Stimulated activated CD8-positive, alpha-beta memory T cell treated with anti-CD3 and anti-CD28 coated beads, Interleukin-2, amount 100 ng/mL, for 1 hour (primary cell): ENCODE measurements at regions not wholly inside any gene's neighbourhood (a gene's known extent, or its start where the extent isn't known, plus 50 kb on each side); places are given as distances from the start of the nearest gene placed in this dataset.

ENCODE experiments used
- DNase-seq, 2 donors: peaks; one replicate each; pipeline ENCODE4 v3.0.0-alpha.2; 2020; ENCODE audit warnings: low read depth in 2 of 2

DNA sequence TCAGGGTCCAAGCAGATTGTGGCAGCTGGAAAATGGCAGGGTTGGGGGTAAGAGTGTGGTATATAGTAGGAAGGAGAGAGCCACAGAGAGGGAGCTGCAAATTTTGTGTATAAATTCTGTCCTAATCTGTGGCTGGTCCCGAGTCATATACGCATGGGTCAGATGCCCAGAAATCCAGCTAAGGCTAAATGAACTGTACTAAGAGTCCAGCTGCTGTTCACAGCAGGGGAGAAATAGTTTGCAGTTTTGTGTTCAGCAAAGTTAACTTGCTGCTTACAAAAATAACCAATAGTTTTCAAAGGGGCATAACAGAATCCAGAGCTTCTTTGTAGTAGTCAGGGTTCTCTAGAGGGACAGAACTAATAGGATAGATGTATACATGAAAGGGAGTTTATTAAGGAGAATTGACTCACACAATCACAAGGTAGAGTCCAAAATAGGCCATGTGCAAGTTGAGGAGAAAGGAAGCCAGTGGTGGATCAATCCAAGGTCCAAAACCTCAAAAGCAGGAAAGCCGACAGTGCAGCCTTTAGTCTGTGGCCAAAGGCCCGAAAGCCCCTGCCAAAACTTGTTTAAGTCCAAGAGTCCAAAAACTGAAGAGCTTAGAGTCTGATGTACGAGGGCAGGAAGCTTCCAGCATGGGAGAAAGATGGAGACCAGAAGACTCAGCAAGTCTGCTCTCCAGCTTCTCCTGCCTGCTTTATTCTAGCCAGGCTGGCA is 146.1 kb upstream of the KBTBD8 start:
- DNase-seq: no peak

DNA sequence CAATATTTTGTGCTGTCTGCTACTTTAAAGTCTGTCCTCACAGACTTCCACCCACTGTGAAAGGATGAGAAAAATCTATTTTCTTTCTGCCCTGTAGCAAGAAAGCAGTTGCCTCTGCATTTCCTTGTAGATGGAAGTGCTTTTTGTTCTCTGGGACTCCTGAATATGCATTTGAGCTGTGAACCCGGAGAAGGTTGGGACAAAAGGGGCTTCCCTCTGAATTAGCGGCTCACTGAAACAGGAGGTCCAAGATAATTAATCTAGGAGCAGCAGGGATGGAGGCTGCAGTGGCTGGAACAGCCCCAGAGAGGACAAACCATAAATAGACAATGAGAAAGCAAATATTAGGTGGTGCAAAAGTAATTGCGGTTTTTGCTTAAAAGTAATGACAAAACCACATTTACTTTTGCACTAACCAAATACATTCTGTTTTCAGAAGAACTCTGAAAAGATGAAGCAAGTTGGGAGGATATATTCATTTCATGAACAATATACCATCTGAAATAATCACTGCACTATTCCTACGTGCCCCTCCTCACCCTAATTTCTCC is 143.4 kb upstream of the KBTBD8 start:
- no peak for DNase-seq

DNA sequence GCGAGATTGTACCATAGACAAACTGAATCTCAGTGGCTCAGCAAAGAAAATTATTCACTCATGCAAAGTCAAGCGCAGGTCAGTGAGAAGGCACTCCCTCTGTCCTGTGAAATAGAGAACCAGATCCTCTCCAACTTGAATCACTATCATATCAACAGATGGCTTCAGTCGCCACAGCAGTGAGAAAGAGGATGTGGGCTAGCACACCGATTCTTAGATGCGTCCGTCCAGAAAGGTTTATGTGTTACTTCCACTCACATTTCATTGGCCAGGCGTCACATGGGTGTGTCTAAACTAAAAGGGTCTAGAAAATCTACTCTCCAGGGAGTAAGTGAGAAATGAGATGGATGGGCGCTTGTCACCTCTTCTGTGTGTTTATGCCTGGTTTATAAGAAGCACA is 141.6 kb upstream of the KBTBD8 start:
- no peak for DNase-seq

DNA sequence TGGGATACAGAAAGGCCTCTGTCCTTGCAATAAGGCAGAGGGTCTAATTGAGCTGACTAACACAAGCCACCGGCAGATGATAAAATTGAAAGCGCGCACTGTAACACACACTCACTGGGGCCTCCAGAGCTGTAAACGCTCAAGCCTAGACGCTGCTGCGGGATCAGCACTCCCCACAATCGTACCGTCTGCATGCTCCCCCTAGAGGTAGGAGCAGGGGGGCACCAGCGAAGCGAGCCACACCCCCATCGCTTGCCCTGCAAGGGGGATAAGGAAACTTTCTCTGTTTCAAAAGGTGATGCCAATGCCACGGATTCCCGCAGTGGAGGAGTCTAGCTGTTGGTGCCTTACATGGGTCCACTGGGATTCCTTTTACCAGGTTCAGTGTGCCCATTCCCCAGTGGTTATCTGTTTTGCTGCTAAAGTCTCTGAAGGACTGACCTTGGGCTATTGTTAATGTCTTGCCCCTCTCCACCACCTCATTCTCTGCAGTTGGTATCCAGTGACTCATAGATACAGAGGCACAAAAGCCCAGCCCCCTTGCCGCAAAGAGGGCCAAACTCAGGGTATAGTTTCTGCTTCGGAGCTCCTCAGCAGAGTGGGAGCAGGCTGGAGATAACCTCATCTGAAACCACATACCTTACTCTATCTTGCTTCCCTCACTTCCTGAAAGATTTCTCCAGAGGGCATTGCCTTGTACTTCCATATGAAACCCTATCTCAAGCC is 139.3 kb upstream of the KBTBD8 start:
- DNase-seq: no peak

DNA sequence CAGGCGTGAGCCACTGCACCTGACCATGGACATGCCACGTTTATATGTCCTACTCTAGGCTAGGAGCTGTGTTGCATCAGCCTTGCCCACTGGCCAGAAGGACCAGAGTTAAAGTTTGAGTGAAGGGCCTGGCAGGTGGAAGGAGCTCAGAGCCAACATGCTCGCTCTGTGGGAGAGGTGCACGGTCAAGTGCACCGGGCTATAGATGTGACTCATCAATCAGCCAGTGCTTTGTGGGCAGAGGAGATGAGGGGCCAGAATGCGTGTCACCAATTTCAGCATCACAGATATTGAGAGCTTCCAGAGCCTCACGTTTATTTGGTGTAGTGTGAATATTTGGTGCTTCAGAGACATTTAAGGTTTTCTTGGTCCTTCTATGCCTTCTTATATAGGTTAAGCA is 137.3 kb upstream of the KBTBD8 start:
- no peak for DNase-seq

DNA sequence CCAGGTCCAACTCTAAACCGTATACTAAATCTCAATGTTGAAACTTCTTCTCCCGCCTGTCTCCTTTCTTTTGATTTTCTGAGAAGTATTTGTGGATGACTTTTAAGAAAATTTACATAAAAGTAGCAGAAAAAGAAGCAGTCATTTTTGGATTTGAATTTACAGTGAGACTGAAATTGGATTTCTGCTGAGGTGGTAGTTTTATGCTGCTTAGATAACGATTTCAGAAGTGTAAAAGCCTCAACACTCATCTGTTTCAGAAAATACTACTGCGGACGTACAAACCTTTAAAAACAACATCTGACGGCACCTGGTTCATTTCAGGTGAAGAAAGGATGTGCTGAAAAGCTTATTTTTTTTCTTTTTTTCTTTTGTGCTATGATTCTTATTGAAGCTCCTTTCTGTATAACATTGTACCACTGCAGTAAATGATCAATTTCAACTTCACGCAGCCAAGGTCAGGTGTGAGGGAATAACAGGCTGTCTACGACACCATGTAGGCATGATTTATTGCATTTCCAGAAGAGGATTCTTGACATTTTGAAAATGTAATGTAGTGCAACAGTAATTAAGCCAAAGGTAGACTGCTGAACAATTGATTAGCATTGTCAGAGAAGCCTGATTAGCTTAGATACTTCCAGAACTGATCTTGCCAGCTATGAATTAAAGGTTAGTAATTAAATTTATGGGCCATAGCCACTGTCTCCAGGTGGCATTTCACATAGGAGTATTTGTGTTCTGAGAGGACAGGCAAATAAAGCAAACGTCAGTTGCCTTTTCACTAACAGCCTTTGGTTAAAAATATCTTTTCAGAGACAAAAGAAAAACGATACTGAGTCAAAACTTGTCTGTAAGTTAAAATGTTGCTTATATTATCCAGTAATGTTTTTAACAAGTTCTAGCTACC is 134.6 kb upstream of the KBTBD8 start:
- no peak for DNase-seq

DNA sequence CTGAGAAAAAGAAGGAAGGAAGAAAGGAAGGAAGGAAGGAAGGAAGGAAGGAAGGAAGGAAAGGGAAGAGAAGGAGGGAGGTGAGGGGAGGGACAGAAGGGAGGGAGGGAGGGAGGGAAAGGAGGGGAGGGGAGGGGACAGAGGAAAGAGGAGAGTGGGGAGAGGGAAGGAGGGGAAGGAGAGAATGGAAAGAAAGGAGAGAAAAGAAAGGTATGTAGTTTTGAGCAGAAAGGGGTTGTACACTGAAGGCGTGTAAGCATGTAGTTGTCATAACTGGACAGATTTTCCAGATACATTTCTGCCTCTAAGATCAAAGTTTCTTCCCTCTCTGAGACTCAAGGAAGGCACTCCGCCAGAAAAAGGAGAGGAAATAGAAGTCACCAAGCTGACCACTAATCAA is 113.4 kb upstream of the KBTBD8 start:
- DNase-seq: no peak

DNA sequence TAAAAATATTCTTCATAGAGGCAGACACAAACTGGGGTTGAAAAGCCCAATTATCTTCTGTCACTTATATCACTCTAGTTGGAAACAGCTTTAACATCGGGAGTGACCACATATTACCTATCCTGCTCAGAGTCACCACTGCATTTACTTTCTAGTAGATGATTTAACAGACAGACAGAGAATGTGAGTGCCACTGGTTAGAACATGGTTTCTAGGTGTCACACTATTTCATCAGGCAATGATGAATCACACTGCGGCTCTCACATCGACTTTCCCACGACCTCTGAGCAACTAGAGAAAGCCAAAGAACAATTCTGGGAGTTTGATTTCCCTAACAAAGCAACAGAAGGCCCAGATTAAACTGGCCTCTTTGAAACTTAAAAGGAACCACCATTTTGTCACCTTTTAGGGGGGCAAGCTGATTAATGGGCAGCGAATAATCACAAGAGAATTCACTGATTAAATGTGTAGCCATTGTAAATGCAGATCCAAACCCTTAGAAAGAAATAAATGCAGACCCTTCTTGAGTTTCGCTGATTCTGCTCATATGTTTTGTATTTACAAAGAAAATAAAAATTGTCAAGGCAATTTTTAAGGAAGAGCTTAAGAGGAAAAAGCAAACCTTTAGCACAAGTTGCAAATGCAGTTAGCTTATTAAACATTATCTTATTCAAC is 112.6 kb upstream of the KBTBD8 start:
- DNase-seq: no peak

DNA sequence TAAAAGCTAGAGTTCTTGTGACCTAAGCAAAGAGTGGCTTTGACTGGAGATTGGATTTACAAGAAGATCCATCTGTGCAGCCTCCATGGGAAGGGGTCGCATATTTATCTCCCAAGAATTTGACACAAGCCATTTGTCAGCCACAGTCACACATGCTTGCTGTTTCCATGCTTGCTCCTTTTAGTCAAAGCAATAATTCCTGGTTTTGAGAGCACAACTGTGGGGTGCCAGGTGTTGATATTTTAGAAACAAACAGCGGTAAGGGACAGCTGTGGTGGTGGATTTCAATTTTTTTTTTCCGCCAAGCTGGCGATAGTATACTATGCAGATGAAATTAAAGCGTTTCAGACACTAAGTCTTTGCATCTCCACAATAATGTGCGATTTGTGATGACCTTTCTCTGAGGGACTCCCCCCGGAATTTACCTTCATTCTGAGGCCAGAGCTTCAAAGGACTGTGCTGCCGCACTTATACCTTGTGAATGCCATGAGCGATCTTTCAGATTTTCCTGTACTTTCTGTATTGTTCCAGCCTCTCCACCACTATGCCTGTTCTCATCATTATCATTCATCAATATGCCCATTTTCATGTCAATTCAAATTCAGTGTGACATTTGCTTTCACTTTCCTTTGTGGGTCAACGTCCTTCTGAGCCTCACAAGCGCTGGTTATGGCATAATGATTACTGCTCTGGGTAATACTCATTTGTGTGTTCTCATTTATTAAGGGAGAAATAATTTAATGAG is 108.2 kb upstream of the KBTBD8 start:
- DNase-seq: no peak

DNA sequence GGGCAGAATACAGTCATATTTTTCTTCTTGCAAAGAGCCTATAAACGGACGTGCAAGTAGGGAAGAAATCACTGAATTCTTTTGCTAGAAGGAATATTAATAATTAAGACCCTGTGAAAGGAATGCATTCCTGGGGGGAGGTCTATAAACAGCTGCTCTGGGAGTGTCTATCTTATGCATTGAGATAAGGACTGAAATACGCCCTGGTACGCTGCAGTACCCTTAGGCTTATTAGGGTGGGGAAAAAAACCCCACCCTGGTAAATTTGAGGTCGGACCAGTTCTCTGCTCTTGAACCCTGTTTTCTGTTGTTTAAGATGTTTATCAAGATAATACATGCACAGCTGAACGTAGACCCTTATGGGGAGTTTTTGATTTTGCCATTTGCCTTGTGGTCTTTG is 100.0 kb upstream of the KBTBD8 start:
- no peak for DNase-seq

DNA sequence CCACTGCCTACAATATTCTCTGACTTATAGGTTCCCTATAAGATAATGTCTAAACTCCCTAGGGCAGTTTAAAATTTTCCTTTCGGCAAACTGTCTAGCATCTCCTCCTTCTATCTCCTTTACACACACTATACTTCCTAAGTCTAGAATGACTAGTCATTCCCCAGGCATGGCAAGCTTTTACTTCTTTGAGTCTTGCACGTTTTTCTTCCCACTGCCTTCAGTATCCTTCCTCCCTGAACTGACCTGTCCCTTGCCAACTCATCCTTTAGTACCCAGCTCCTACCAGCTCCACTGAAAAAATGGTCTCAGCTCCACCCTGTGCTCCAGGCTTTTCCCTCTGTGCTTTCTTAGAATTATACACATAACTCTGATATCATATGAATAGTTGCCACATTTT is 93.8 kb upstream of the KBTBD8 start:
- no peak for DNase-seq

DNA sequence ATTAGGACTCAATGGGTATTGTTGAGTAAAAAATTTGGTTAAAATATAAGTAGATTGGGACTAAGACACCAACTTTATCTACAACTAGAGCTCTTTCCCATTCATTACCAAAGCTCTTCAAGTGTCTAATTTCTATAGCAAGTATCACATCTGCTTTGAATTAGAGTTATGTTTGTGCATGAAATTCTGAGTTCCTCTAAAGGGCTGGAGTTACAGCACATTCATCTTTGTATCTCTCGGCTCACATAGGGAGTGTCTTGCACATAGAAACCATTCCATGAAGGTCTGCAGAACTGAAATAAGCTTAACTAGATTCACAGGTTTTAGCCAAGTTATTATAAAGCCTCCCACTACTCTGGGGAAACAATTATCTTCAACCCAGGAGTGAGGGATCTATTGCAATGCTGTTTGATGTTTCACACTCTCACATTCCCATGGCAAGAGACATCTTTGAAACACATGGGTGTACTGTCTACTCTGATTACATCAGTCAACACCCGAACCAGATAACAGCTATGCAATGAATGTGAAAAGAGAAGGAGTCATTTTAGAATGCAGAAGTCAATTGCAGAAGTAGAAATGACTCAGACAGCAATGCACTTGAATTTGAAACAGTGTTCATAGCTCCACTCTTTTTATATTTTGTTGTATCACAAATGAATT is 93.1 kb upstream of the KBTBD8 start:
- DNase-seq: no peak

DNA sequence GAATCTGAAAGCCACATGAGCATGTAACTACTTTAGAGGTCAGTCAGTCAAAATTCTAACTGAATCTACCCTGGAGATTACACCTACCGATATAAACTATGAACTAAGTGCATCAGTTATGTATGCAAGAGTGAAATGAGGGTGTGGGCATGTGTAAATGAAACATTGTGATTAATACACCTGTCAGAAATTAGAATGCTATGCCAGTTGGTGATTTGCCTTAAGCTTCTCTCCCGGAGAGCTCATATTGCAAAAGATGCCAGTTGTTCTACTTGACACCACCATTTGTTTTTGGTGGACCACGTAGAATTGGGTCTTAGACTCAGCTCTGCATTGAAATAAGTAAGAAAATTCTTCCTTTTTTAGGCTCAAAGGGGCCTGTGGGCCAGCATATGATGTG is 91.0 kb upstream of the KBTBD8 start:
- no peak for DNase-seq

DNA sequence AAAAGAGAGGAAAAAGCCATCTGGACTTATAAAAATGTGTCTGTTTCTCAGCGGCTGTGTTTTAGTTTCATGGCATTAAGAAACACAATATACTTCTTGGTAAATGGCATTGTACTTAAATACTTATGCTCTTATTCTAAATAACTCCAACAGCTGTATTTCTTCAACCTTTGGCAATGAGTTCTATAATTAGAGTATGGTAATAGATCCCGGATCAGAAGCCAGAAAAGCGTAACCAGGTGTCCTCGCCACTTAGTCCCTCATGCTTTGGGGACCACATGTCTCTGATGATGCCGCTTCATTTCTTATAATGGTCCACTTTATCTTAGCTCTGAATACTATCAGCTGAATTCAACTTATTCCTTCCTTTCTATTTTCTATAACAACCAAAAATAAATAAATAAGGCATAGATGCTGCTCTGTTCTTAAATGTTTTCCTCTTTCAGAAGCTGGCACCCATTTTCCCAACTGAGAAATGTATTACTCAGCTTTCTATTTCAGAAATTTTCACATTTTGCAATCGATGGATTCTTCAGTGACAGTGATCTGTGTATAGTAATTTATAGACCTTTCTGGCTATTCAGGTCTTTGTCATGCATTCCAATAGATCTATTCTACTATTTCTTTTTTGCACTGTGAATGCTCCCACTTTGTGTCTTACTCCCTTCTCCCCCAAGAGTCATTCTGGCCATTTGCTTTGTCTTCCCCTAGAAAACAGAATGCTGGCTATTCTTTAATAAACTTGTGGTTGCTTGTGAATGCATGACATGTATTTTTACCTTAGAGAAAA is 87.6 kb upstream of the KBTBD8 start:
- DNase-seq: no peak

DNA sequence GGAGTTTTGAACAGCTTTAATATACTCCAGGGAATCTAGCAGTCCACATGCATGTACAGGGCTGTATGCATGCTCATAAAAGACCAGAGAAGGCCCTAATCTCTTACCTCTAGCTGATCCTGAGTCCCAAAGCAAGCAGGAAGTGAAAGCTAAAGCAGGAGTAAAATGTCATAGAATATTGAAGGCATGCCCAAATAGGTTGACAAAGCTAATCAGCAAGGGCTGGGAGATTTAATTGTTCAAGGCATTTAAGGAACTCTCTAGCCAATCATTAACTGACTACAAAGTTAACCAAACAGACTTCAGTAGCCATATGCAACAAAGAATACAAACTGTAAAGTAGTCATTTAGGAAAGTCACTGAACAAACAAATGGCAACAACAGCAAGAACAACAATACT is 85.8 kb upstream of the KBTBD8 start:
- no peak for DNase-seq

DNA sequence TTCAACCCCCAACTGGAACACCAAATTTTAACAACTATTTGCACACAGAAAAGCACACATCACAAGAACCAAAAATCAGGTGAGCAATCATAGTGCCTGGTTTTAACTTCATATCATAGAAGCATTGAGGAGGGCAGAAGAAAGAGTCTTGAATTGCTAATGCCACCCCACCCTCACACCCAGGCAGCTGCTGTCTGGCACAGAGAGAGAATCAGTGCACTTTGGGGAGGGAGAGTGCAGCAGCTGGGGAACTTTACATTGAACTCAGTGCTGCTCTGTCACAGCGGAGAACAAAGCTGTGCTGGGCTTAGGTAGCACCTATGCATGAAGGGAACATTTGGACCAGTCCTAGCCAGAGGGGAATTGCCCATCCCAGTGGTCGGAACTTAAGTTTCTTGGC is 76.0 kb upstream of the KBTBD8 start:
- no peak for DNase-seq

DNA sequence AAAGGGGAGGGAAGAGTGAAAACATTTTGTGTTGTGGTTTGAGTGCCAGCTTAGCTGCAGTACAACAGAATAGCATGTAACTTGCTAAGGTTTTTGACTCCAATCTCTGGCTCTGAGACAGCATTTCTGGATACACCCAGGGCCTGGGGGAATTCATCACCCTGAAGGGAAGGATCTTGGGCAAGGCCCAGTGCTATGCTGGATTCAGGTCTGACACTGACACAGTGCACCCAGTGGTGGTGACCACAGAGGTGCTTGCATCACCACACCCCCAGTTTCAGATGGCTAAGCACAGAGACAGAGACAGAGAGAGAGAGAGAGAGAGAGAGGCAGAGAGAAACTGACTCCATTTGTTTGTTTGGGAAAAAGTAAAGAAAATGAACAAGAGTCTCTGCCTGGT is 74.1 kb upstream of the KBTBD8 start:
- no peak for DNase-seq

DNA sequence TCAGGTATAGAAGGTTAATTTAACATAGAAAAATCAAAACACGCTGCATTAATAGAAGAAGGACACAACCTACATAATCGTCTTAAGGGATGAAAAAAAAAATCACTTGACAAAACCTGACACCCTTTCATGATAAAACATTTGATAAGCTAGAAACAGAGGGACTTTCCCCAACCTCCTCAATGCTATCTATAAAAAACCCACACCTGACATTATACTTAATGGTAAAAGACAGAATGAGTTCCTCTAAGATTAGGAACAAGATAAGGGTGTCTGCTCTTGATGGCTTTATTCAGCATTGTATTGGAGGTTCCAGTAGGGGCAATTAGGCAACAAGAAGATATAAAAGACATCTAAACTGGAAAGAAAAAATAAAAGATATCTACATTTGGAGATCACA is 69.9 kb upstream of the KBTBD8 start:
- no peak for DNase-seq

DNA sequence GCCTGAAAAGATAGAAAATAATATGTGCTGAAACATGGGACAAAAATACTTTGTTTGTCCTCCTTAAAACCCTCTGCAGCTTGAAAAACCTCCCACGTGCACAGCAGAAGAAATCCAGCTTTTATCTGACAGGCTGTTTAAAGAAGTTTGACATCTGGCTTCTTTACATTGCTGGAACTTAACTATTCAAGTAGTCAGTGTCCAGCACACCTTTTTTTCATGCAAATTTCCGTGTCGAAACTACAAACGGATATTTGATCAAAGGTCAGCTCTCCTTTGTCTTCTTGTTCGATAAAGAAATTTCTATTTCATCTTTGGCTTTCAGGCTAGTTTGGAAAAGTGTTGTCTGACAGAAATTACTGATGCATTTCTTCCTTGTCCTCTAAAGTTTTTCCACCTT is 66.8 kb upstream of the KBTBD8 start:
- DNase-seq: no peak

DNA sequence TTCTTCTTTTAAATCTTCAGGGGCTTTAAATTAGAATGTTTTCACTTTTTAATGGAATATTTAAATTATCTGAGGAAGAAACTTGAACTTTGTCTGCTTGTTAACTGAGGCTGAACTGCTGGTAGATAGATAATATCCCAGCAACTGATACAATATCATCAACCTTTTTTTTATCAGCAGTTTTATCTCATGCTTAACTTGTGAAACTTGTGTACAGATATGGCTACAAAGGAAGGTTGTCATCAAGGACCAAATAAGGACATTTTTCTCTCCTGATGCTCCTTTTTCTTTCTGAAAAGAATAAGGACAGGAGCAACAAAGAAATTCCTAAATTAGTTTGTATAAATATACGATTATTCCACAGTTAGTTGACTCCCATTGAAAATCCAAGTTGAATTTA is 66.4 kb upstream of the KBTBD8 start:
- no peak for DNase-seq
